ENCODE measurements at regions not wholly inside any gene's neighbourhood (a gene's known extent, or its start where the extent isn't known, plus 50 kb on each side); places are given as distances from the start of the nearest gene placed in this dataset.
"Not testable (repeated sequence)": the region's sequence is repeated elsewhere in the genome, so short reads cannot be mapped to it uniquely, and the experiment has no call there.

DNA sequence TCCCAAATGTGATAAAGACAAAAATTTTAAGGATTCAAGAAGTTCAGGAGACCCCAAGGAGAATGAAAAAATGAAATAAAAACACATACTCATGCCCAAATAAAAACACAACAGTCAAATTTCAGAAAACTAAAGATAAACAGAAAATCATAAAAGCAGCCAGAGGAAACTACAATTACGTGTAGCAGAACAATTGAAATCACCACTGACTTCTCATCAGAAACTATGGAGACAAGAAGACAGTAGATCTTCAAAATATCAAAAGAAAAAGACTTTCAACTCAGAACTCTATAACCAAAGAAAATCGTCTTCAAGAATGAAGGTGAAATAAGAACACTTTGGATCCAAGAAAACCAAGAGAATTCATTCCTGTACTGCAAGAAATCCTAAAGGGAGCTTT is 54.9 kb downstream of the DIO3 start:
- ChIA-PET POLR2A (no interaction called here), CTCF (no interaction called here)

GRCh38 chr14:101619484-101619883 is 58.2 kb downstream of the DIO3 start:
- ChIA-PET CTCF (no interaction called here), POLR2A (no interaction called here)

DNA sequence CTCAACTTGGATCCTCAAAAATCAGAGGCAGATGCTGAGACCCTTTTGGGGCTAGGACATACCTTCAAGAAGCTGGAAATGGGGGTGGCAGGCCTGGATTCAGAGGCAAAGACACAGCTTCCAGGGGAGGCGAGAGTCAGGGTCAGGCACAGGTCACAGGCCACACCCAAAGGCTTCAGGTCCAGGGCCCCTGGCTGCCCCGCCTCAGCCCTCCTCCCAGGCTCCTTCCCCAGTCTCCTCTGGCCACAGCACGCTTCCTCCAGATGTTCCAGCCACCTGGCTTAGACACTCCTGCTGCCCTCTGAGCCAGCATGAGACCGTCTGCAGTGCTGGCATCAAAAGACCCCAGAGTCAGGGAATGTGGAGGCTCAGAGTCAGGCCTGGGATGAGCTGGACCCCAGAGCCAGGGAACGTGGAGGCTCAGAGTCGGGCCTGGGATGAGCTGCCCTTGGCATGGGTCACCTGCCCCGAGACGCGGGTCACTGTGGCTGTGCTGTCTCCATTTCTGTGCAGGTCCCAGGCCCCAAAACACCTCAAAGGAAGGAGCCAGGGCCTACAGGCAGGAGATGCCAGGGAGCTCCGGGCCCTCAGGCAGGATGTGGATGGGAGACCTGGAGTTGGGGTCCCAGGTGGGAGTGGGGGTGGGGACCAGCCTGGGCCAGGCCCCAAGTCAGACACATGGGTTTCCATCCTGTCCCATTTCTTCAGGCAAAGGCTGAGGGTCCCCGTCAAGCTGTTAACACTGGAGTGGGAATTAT is 58.9 kb downstream of the DIO3 start:
- ChIA-PET CTCF (interaction anchor here (0.6 kb wide), 1 partner anchor 494 kb away, joined by 3 read pairs; no protein-coding TSS in a partner anchor), POLR2A (no interaction called here)

- POLR2A ChIA-PET, result no interaction called here
- CTCF ChIA-PET, result no interaction called here
These were observed 59.8 kb downstream of the DIO3 start for GRCh38 chr14:101620821-101621785.

GRCh38 chr14:101622251-101623076 is 61.2 kb downstream of the DIO3 start:
- CTCF ChIA-PET, result no interaction called here
- POLR2A ChIA-PET, result no interaction called here

DNA sequence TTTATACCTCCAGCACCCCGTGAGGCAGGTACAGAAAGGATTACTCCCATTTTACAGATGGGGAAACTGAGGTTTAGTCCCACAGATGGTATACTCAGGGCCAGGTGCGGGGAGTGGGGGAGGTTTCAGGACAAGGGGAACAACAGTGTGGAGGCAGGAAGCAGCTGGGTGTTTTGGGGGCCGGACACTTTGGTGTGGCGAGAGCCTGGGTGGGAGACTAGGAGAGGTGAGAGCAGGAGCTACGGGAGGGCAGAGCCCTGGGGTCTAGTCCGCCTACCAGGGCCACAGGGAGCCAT is 61.7 kb downstream of the DIO3 start:
- ChIA-PET CTCF (no interaction called here), POLR2A (no interaction called here)

DNA sequence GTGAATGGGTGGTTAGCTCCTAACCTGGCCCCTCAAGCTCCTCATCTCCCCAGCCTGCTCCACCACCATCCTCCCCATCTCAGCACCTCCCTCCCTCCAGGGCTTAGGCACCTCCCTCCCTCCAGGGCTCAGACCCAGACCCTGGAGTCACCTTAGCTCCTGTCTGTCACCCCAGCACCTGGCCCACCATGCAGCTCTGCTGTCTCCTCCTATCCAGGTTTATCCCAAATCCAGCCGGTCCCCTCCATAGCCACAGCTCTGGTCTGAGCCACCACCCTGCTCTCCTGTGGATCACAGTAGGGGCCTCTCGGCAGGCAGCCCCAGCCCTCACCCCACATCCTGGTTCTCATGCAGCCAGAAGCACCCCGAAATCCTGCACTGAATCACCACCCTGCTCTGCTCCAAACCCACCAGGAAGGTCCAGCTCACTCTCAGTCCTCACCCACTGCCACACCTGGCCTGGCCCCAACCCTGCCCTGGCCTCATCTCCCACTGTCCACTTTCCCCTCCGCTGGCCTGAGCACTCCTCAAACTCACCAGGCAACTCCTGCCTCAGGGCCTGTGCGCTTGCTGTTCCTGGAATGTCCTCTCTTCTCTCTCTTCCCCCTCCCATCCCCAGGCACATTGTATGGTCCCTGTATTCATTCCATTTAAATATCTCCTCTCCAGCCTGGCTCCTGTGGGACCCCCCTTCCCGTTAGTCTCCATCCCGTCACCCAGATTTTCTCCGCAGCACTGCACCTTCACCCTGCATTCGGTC is 62.6 kb downstream of the DIO3 start:
- ChIA-PET POLR2A (no interaction called here), CTCF (no interaction called here)

- POLR2A ChIA-PET, result no interaction called here
- CTCF ChIA-PET, result no interaction called here
These were observed 63.2 kb downstream of the DIO3 start for GRCh38 chr14:101624536-101624935.

- CTCF ChIA-PET, result no interaction called here
- POLR2A ChIA-PET, result no interaction called here
These were observed 64.2 kb downstream of the DIO3 start for GRCh38 chr14:101625336-101626097.

DNA sequence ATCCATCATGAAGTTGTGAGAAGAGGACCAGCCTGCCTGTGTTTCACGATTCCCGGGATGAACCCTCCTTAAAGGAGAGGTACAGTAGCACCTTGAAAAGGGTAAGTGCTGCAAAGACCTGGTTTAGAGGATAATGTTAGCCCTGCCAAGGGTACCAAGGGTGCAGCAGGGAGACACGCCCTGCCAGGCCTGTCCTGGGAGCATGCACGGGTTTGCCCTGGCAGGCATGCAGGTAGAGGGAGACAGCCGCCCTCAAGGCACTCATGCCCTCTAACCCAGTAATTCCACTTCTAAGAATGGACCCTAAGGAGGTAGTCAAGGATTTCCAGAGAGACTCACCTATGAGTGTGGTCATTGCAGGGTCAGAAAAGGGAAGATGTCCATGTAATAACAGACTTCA is 65.0 kb downstream of the DIO3 start:
- POLR2A ChIA-PET, result no interaction called here
- CTCF ChIA-PET, result no interaction called here

GRCh38 chr14:101627915-101628262 is 66.6 kb downstream of the DIO3 start:
- POLR2A ChIA-PET, result no interaction called here

GRCh38 chr14:101628471-101628966 is 67.2 kb downstream of the DIO3 start:
- POLR2A ChIA-PET, result no interaction called here

More at GRCh38 chr14:101627915-101628262, 66.6 kb downstream of the DIO3 start:
- CTCF ChIA-PET, result interaction anchor here (1.2 to 1.5 kb wide), 2 partner anchors 27 to 1244 kb away, joined by 3 to 4 read pairs; no protein-coding TSS in a partner anchor

GRCh38 chr14:101628975-101629374 is 67.7 kb downstream of the DIO3 start:
- POLR2A ChIA-PET, result no interaction called here
- CTCF ChIA-PET, result interaction anchor here (0.7 to 1.5 kb wide), 5 partner anchors 35 to 1243 kb away, joined by 3 to 4 read pairs (median 4); no protein-coding TSS in a partner anchor

More at GRCh38 chr14:101628471-101628966, 67.2 kb downstream of the DIO3 start:
- CTCF ChIA-PET, result interaction anchor here (0.7 to 1.5 kb wide), 7 partner anchors 26 to 1244 kb away, joined by 3 to 4 read pairs (median 4); no protein-coding TSS in a partner anchor

- CTCF ChIA-PET, result no interaction called here
- POLR2A ChIA-PET, result no interaction called here
These were observed 69.0 kb downstream of the DIO3 start for GRCh38 chr14:101630056-101630965.

GRCh38 chr14:101631199-101631598 is 69.9 kb downstream of the DIO3 start:
- CTCF ChIA-PET, result no interaction called here
- POLR2A ChIA-PET, result no interaction called here

DNA sequence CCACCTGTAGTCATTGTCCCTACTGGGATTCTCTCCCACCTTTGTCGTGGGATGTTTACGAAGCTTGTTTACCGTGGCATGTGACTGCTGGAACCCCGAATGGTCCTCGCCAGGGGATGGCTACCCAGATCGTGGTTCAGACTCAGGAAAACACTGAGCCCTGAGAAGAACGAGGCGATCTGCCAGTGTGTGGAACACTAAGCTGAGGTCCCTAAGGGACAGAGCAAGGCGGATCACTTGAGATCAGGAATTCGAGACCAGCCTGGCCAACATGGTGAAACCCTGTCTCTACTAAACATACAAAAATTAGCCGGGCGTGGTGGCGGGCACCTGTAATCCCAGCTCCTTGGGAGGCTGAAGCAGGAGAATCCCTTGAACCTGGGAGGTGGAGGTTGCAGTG is 70.7 kb downstream of the DIO3 start:
- POLR2A ChIA-PET, CTCF ChIA-PET: not testable (repeated sequence)

- ChIA-PET POLR2A (no interaction called here), CTCF (no interaction called here)
These were observed 71.2 kb downstream of the DIO3 start for GRCh38 chr14:101632520-101632919.

DNA sequence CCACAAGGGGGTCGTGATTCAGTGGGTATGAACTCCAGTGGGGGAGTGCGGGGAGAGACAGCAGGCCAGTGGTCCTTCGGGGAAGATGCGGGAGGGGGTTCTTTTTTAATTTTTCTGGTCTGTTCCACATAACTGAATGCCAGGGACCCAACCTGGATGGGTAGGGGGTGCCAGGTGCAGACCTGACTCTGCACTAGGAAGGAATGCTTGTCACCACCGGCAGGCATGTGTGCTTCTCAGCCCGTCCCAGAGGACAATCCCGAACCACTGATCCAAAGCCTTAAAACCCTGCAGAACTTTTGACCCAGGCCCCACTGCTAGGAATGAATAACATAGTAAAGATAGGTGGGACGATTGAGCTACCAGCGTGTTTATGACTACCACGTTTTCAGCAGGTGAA is 72.0 kb downstream of the DIO3 start:
- CTCF ChIA-PET, result no interaction called here
- POLR2A ChIA-PET, result interaction anchor here (0.5 kb wide), 1 partner anchor 85 kb away, joined by 5 read pairs; no protein-coding TSS in a partner anchor
